ENCODE measurements at regions not wholly inside any gene's neighbourhood (a gene's known extent, or its start where the extent isn't known, plus 50 kb on each side); places are given as distances from the start of the nearest gene placed in this dataset.

DNA sequence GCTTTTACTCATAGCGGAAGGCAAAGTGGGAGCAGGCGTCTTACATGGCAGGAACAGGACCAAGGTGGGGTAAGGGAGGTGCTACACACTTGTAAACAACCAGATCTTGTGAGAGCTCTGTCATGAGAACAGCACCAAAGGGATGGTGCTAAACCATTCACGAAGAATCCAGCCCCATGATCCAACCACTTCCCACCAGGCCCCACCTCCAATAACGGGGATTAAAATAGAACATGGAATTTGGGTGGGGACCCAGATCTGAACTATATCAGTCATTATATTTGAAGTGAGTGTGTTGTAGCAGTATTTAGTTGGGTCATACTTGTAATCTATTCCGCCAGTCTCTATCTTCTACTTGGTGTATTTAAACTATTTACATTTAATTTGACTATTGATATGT lies 190.9 kb downstream of the RPLP1 start:
- no peaks in the 10 kb centered on the region for H3K27me3 ChIP-seq (replicated peaks; ENCODE audit: insufficient read depth)
- WGBS = 98% methylated on average over 5 of the region's 5 CpGs
- intact Hi-C loops (cut with DNase I) = no loop called here
- DNase-seq (ENCODE audit: low spot score) = no peak
- no peak overlapping the region for H3K4me3 ChIP-seq
- H3K4me1 ChIP-seq (replicated peaks) = no peaks in the 10 kb centered on the region
- H3K27ac ChIP-seq = no peak overlapping the region
- H3K9me3 ChIP-seq = no peaks in the 10 kb centered on the region
- no peaks in the 10 kb centered on the region for H3K36me3 ChIP-seq
- TF ChIP-seq, protein P1, sequence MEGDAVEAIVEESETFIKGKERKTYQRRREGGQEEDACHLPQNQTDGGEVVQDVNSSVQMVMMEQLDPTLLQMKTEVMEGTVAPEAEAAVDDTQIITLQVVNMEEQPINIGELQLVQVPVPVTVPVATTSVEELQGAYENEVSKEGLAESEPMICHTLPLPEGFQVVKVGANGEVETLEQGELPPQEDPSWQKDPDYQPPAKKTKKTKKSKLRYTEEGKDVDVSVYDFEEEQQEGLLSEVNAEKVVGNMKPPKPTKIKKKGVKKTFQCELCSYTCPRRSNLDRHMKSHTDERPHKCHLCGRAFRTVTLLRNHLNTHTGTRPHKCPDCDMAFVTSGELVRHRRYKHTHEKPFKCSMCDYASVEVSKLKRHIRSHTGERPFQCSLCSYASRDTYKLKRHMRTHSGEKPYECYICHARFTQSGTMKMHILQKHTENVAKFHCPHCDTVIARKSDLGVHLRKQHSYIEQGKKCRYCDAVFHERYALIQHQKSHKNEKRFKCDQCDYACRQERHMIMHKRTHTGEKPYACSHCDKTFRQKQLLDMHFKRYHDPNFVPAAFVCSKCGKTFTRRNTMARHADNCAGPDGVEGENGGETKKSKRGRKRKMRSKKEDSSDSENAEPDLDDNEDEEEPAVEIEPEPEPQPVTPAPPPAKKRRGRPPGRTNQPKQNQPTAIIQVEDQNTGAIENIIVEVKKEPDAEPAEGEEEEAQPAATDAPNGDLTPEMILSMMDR (IDR thresholded peaks at IDR 0.05) = no peak
- TF ChIP-seq POLR2A (IDR thresholded peaks at IDR 0.05) = no peak
- TF ChIP-seq POLR2AphosphoS5 (IDR thresholded peaks at IDR 0.05) = no peak

DNA sequence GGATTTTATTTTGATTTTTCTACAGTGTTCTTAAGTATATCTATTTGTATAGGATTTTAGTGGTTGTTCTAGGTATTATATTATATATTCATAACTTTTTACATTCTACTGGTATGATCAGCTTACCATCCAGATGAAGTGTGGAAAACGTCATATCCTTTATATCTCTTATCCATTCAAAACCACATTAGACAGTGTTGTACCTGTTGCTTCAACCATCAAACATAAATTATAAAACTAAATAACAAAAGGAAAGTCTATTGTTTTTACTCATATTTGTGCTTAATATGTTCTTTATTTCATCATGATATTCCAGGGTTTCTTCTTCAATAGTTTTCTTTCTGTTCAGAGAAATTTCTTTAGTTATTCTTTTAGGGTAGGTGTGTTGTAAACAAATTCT lies 191.4 kb downstream of the RPLP1 start:
- Histone ChIP-seq H3K27ac (no peak overlapping the region), H3K4me3 (no peak overlapping the region), H3K36me3 (no peaks in the 10 kb centered on the region), H3K27me3 (replicated peaks; ENCODE audit: insufficient read depth) (no peaks in the 10 kb centered on the region), H3K9me3 (no peaks in the 10 kb centered on the region), H3K4me1 (replicated peaks) (no peaks in the 10 kb centered on the region)
- WGBS = 89% methylated on average over 1 of the region's 1 CpG
- TF ChIP-seq POLR2A (IDR thresholded peaks at IDR 0.05) (no peak), POLR2AphosphoS5 (IDR thresholded peaks at IDR 0.05) (no peak)
- TF ChIP-seq, protein P1 (IDR thresholded peaks at IDR 0.05) = no peak
- intact Hi-C loops (cut with DNase I) = no loop called here
- DNase-seq (ENCODE audit: low spot score) = no peak

DNA sequence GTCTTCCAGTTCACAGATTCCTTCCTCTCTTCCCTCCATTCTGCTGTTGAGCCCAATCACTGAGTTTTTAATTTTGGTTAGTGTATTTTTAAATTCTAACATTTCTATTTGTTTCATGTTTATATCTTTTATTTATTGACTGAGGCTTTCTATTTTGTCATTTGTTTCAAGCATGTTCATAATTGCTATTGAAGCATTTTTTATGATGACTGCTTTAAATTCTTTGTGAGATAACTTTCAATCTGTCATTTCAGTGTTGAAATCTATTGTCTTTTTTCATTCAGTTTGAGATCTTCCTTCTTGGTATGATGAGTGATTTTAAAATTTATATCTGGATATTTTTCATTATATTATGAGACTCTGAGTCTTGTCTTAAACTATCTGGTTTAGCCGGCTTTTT lies 192.3 kb downstream of the RPLP1 start:
- WGBS = 97% methylated on average over 1 of the region's 1 CpG
- Histone ChIP-seq H3K9me3 (no peaks in the 10 kb centered on the region), H3K27ac (no peak overlapping the region), H3K27me3 (replicated peaks; ENCODE audit: insufficient read depth) (no peaks in the 10 kb centered on the region), H3K4me3 (no peak overlapping the region), H3K36me3 (no peaks in the 10 kb centered on the region), H3K4me1 (replicated peaks) (no peaks in the 10 kb centered on the region)
- intact Hi-C loops (cut with DNase I) = no loop called here
- TF ChIP-seq POLR2A (IDR thresholded peaks at IDR 0.05) (no peak), POLR2AphosphoS5 (IDR thresholded peaks at IDR 0.05) (no peak)
- DNase-seq (ENCODE audit: low spot score) = no peak

DNA sequence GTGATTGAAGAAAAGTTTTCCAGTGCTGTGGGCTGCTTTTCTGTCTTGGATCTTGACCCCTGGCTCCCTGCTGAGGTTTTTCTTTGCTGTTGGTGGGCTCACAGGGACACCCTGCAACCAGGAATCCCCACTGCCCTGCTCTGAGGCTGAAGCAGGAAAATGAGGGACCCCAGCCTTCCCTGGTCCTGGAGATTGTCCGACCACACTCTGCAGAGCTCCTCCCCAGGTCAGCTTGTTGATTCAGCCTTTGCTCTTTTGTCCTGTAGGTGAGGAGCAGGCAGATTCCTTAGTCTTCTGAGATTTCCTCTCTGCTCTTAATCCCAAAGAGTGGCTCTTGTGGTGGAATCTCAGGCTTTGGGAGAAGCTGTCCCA lies 194.5 kb downstream of the RPLP1 start:
- no peaks in the 10 kb centered on the region for H3K9me3 ChIP-seq
- no peak for DNase-seq (ENCODE audit: low spot score)
- no peak overlapping the region for H3K27ac ChIP-seq
- H3K4me1 ChIP-seq (replicated peaks) = no peaks in the 10 kb centered on the region
- H3K4me3 ChIP-seq = no peak overlapping the region
- no peaks in the 10 kb centered on the region for H3K27me3 ChIP-seq (replicated peaks; ENCODE audit: insufficient read depth)
- intact Hi-C loops (cut with DNase I) = no loop called here
- TF ChIP-seq POLR2A (IDR thresholded peaks at IDR 0.05) (no peak), POLR2AphosphoS5 (IDR thresholded peaks at IDR 0.05) (no peak)
- TF ChIP-seq, protein P1 (IDR thresholded peaks at IDR 0.05) = no peak
- WGBS = 94% methylated on average over 1 of the region's 1 CpG
- H3K36me3 ChIP-seq = no peaks in the 10 kb centered on the region

DNA sequence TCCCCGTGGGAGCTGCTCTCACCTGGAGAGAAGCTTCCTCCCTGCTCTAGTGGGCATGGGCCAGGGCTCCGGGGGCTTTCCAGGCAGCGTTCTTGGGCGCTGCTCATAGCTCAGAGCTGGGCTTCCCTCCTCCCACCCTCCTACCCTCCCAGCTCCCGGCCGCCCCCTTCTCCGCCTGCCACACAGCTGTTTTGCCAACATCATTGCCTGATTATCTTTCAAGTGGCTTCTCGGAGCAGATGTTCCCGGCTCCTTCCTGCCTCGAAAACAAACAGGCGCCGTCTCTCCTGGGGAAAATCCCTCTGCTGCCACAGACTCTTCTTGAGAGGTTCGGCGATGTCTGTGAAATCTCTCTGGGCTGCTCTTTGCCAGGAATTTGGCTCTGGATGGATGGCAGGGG lies 195.6 kb downstream of the RPLP1 start:
- whole genome bisulfite sequencing = 40% methylated on average over 14 of the region's 14 CpGs
- Histone ChIP-seq H3K9me3 (no peaks in the 10 kb centered on the region), H3K4me3 (no peak overlapping the region), H3K4me1 (replicated peaks) (no peaks in the 10 kb centered on the region), H3K27ac (no peak overlapping the region), H3K27me3 (replicated peaks; ENCODE audit: insufficient read depth) (no peaks in the 10 kb centered on the region), H3K36me3 (no peaks in the 10 kb centered on the region)
- TF ChIP-seq POLR2A (IDR thresholded peaks at IDR 0.05) (no peak), POLR2AphosphoS5 (IDR thresholded peaks at IDR 0.05) (no peak)
- TF ChIP-seq, protein P1 (IDR thresholded peaks at IDR 0.05) = no peak
- no peak for DNase-seq (ENCODE audit: low spot score)
- intact Hi-C loops (cut with DNase I) = no loop called here

Data from prostate gland (tissue), 2 donors.